OCI-LY7 (cell line): ENCODE measurements at regions not wholly inside any gene's neighbourhood (a gene's known extent, or its start where the extent isn't known, plus 50 kb on each side); places are given as distances from the start of the nearest gene placed in this dataset.

ENCODE experiments used
- BruUV-seq: library from RNA; stranded (reverse); fragments of 400-500 nt; replicated peaks from 2 replicates; lab custom pipeline; 2021; lab: Mats Ljungman, UMichigan
- CTCF ChIA-PET: fragments of 300-600 bp; sonication (Branson Sonifier 250); formaldehyde crosslinking; loops from one replicate; lab custom pipeline; 2022; ENCODE audit warnings: antibody characterized with exemption; ENCODE audit not compliant: unreplicated experiment; lab: Charles Lee
- POLR2A ChIA-PET: fragments of 300-600 bp; sonication (Branson Sonifier 250); formaldehyde crosslinking; loops from one replicate; lab custom pipeline; 2022; ENCODE audit warnings: antibody characterized with exemption; lab: Charles Lee
- DNase-seq: peaks from one replicate; pipeline ENCODE4 v3.0.0-alpha.2; 2015; ENCODE audit warnings: low spot score
- H2AFZ ChIP-seq: fragments of 200-600 bp; sonication (generic), shearing (Covaris generic); 2 replicates; pipeline ENCODE4 v1.6.1; 2014; ENCODE audit warnings: mild to moderate bottlenecking, antibody characterized with exemption, low read length, moderate library complexity
- H3K27ac ChIP-seq: fragments of 200-600 bp; sonication (generic); 2 replicates; pipeline ENCODE4 v1.5.1; 2014; ENCODE audit warnings: mixed run types, low read depth, mild to moderate bottlenecking, moderate library complexity, low read length, inconsistent platforms; ENCODE audit not compliant: poor library complexity, severe bottlenecking
- H3K36me3 ChIP-seq: fragments of 200-600 bp; sonication (generic); 2 replicates; pipeline ENCODE4 v1.6.1; 2014; ENCODE audit warnings: mild to moderate bottlenecking, antibody characterized with exemption, low read length, moderate library complexity, mixed read lengths; ENCODE audit not compliant: insufficient read depth
- H3K4me1 ChIP-seq: fragments of 200-600 bp; sonication (generic); 2 replicates; pipeline ENCODE4 v1.5.1; 2014; ENCODE audit warnings: mild to moderate bottlenecking, low read length; ENCODE audit not compliant: insufficient read depth, poor library complexity, severe bottlenecking
- H3K4me2 ChIP-seq: fragments of 200-600 bp; sonication (generic); 2 replicates; pipeline ENCODE4 v1.6.1; 2014; ENCODE audit warnings: mild to moderate bottlenecking, low read length
- H3K4me3 ChIP-seq: fragments of 200-600 bp; sonication (generic); 2 replicates; pipeline ENCODE4 v1.5.1; 2014; ENCODE audit warnings: mild to moderate bottlenecking, low read depth, low read length; ENCODE audit not compliant: poor library complexity, severe bottlenecking
- H3K79me2 ChIP-seq: fragments of 200-600 bp; sonication (generic); 2 replicates; pipeline ENCODE4 v1.6.1; 2016; ENCODE audit warnings: low read depth, mild to moderate bottlenecking, low read length, moderate library complexity, mixed read lengths; ENCODE audit not compliant: insufficient read depth
- H3K9me2 ChIP-seq: fragments of 200-600 bp; sonication (generic); 2 replicates; pipeline ENCODE4 v1.6.1; 2016; ENCODE audit warnings: mild to moderate bottlenecking, low read length, mixed read lengths; ENCODE audit not compliant: insufficient read depth
- H3K9me3 ChIP-seq: fragments of 200-600 bp; sonication (generic); 2 replicates; pipeline ENCODE4 v1.6.1; 2014; ENCODE audit warnings: mild to moderate bottlenecking, mixed run types, low read length, mixed read lengths
- H4K20me1 ChIP-seq: fragments of 200-600 bp; sonication (generic); 2 replicates; pipeline ENCODE4 v1.6.1; 2014; ENCODE audit warnings: mild to moderate bottlenecking, antibody characterized with exemption, low read length, moderate library complexity, mixed read lengths; ENCODE audit not compliant: insufficient read depth
- CTCF ChIP-seq: fragments of 200-600 bp; sonication (generic); conservative IDR thresholded peaks from 2 replicates; pipeline ENCODE4 v1.5.1; 2014; ENCODE audit warnings: mild to moderate bottlenecking, antibody characterized with exemption, low read length, moderate library complexity, mixed read lengths
- EZH2phosphoT487 ChIP-seq: fragments of 200-600 bp; sonication (generic); IDR thresholded peaks from 2 replicates; pipeline ENCODE4 v1.6.1; 2018; ENCODE audit warnings: low read depth, borderline replicate concordance, mild to moderate bottlenecking, mixed run types, antibody characterized with exemption, low read length, moderate library complexity, mixed read lengths
- intact Hi-C: fragments of 100-400 bp; cut with micrococcal nuclease; formaldehyde crosslinking; loops from one replicate; pipeline ENCODE4 v1.10.0; 2022; ENCODE audit not compliant: unreplicated experiment

GRCh38 chr13:93158565-93158964 lies 68.0 kb upstream of the GPC6 start:
- ChIA-PET CTCF (no interaction called here), POLR2A (no interaction called here)
- H3K4me1 ChIP-seq: no peaks in the 10 kb centered on the region
- H3K4me2 ChIP-seq: no peak overlapping the region
- no peaks in the 10 kb centered on the region for H3K9me2 ChIP-seq
- DNase-seq: no peak
- no peaks in the 10 kb centered on the region for H3K36me3 ChIP-seq
- no TSS peak for BruUV-seq
- TF ChIP-seq EZH2phosphoT487 (no peak), CTCF (no peak)
- no peak overlapping the region for H2AFZ ChIP-seq
- no peak overlapping the region for H3K27ac ChIP-seq
- no peaks in the 10 kb centered on the region for H3K79me2 ChIP-seq
- no peak overlapping the region for H3K4me3 ChIP-seq
- H4K20me1 ChIP-seq: no peaks in the 10 kb centered on the region
- intact Hi-C loops: no loop called here
- H3K9me3 ChIP-seq: no peaks in the 10 kb centered on the region

GRCh38 chr13:93169980-93170379 lies 56.6 kb upstream of the GPC6 start:
- intact Hi-C loops: no loop called here
- H2AFZ ChIP-seq: no peak overlapping the region
- no peak overlapping the region for H3K4me3 ChIP-seq
- H3K4me2 ChIP-seq: no peak overlapping the region
- DNase-seq: no peak
- no peak for TF ChIP-seq EZH2phosphoT487
- TF ChIP-seq CTCF: no peak
- BruUV-seq: no TSS peak
- no peaks in the 10 kb centered on the region for H4K20me1 ChIP-seq
- no peaks in the 10 kb centered on the region for H3K36me3 ChIP-seq
- no peaks in the 10 kb centered on the region for H3K9me3 ChIP-seq
- no peaks in the 10 kb centered on the region for H3K4me1 ChIP-seq
- no peak overlapping the region for H3K27ac ChIP-seq
- no peaks in the 10 kb centered on the region for H3K79me2 ChIP-seq
- CTCF ChIA-PET: no interaction called here
- no peaks in the 10 kb centered on the region for H3K9me2 ChIP-seq
- POLR2A ChIA-PET: no interaction called here

- CTCF ChIA-PET: no interaction called here
- H3K36me3 ChIP-seq: no peaks in the 10 kb centered on the region
- no peak overlapping the region for H2AFZ ChIP-seq
- TF ChIP-seq CTCF (peak; percentile 51), EZH2phosphoT487 (no peak)
- H3K4me3 ChIP-seq: no peak overlapping the region
- POLR2A ChIA-PET: no interaction called here
- DNase-seq: no peak
- intact Hi-C loops: no loop called here
- H3K4me1 ChIP-seq: no peaks in the 10 kb centered on the region
- no TSS peak for BruUV-seq
- H3K9me2 ChIP-seq: no peaks in the 10 kb centered on the region
- H3K4me2 ChIP-seq: no peak overlapping the region
- H3K79me2 ChIP-seq: no peaks in the 10 kb centered on the region
- H3K27ac ChIP-seq: no peak overlapping the region
- H3K9me3 ChIP-seq: no peaks in the 10 kb centered on the region
- H4K20me1 ChIP-seq: no peaks in the 10 kb centered on the region
These were observed 54.5 kb upstream of the GPC6 start for GRCh38 chr13:93172109-93172508.
